ENCODE measurements at regions not wholly inside any gene's neighbourhood (a gene's known extent, or its start where the extent isn't known, plus 50 kb on each side); places are given as distances from the start of the nearest gene placed in this dataset.

GRCh38 chr2:64792300-64792699 lies 138.6 kb upstream of the SERTAD2 start:
- no peak for TF ChIP-seq CTCF (IDR thresholded peaks at IDR 0.05)
- no peak for TF ChIP-seq POLR2A (IDR thresholded peaks at IDR 0.05)
